Activated B cell treated with CpG ODN at 0.5 μM for 24 hours (primary cell): ENCODE measurements at regions not wholly inside any gene's neighbourhood (a gene's known extent, or its start where the extent isn't known, plus 50 kb on each side); places are given as distances from the start of the nearest gene placed in this dataset.

Experiments
- ATAC-seq: fragments of 200-7000 bp; cut with Tn5 transposase; one replicate; pipeline ENCODE4 v1.10.0; 2021; ENCODE audit warnings: low read depth, mild to moderate bottlenecking, moderate library complexity
- CTCF ChIA-PET: fragments of 350-600 bp; sonication (Branson Sonifier 250); formaldehyde crosslinking; loops from one replicate; lab custom pipeline; 2021; ENCODE audit warnings: antibody characterized with exemption; lab: Charles Lee
- POLR2A ChIA-PET: fragments of 350-600 bp; sonication (Branson Sonifier 250); formaldehyde crosslinking; loops from one replicate; lab custom pipeline; 2021; ENCODE audit warnings: antibody characterized with exemption; lab: Charles Lee
- DNase-seq: peaks from one replicate; pipeline ENCODE4 v3.0.0; 2022
- H3K27ac Mint-ChIP-seq: one replicate; pipeline ENCODE4 v1.8.0; 2020; ENCODE audit warnings: mixed read lengths
- H3K27me3 Mint-ChIP-seq: one replicate; pipeline ENCODE4 v1.8.0; 2021; ENCODE audit warnings: mixed read lengths
- H3K36me3 Mint-ChIP-seq: one replicate; pipeline ENCODE4 v1.8.0; 2021; ENCODE audit warnings: low read depth, mixed read lengths
- H3K4me1 Mint-ChIP-seq: one replicate; pipeline ENCODE4 v1.8.0; 2021; ENCODE audit warnings: mixed read lengths
- H3K4me3 Mint-ChIP-seq: one replicate; pipeline ENCODE4 v1.8.0; 2020; ENCODE audit warnings: mild to moderate bottlenecking, mixed read lengths
- H3K9me3 Mint-ChIP-seq: one replicate; pipeline ENCODE4 v1.8.0; 2020; ENCODE audit warnings: mixed read lengths
- CTCF ChIP-seq: fragments of 200-600 bp; IDR thresholded peaks from one replicate; pipeline ENCODE4 v1.8.0; 2022; ENCODE audit warnings: antibody characterized with exemption, mild to moderate bottlenecking
- intact Hi-C: fragments of 100-400 bp; cut with micrococcal nuclease; formaldehyde crosslinking; loops from one replicate; pipeline ENCODE4 v1.15.1; 2024

- no peaks in the 10 kb centered on the region for H3K27me3 Mint-ChIP-seq
- TF ChIP-seq CTCF = no peak
- H3K27ac Mint-ChIP-seq = no peak overlapping the region
- ChIA-PET CTCF (no interaction called here), POLR2A (no interaction called here)
- ATAC-seq (no peak), DNase-seq (no peak)
- H3K4me3 Mint-ChIP-seq = no peak overlapping the region
- no peaks in the 10 kb centered on the region for H3K36me3 Mint-ChIP-seq
- no peaks in the 10 kb centered on the region for H3K4me1 Mint-ChIP-seq
- intact Hi-C loops = no loop called here
- H3K9me3 Mint-ChIP-seq = peaks cover 19% of the 10 kb centered on the region
Observed at GRCh38 chr5:30926218-30926617, 267.3 kb upstream of the CDH6 start.

- ChIA-PET CTCF (no interaction called here), POLR2A (no interaction called here)
- no peak for TF ChIP-seq CTCF
- Mint-ChIP-seq H3K27me3 (no peaks in the 10 kb centered on the region), H3K27ac (no peak overlapping the region), H3K9me3 (peaks cover 10% of the 10 kb centered on the region), H3K4me3 (no peak overlapping the region), H3K36me3 (no peaks in the 10 kb centered on the region), H3K4me1 (no peaks in the 10 kb centered on the region)
- DNase-seq (no peak), ATAC-seq (no peak)
- intact Hi-C loops = no loop called here
Observed at GRCh38 chr5:30921388-30921787, 272.1 kb upstream of the CDH6 start.

GRCh38 chr5:30918171-30918570 is 275.3 kb upstream of the CDH6 start:
- Mint-ChIP-seq H3K4me1 (no peaks in the 10 kb centered on the region), H3K27me3 (no peaks in the 10 kb centered on the region), H3K36me3 (no peaks in the 10 kb centered on the region), H3K27ac (no peak overlapping the region), H3K9me3 (no peaks in the 10 kb centered on the region), H3K4me3 (no peak overlapping the region)
- no peak for TF ChIP-seq CTCF
- ChIA-PET POLR2A (no interaction called here), CTCF (no interaction called here)
- no peak for DNase-seq
- intact Hi-C loops = no loop called here
- ATAC-seq = no peak

- H3K27me3 Mint-ChIP-seq = no peaks in the 10 kb centered on the region
- ChIA-PET CTCF (no interaction called here), POLR2A (no interaction called here)
- intact Hi-C loops = no loop called here
- ATAC-seq (no peak), DNase-seq (no peak)
- no peak for TF ChIP-seq CTCF
- H3K27ac Mint-ChIP-seq = no peak overlapping the region
- H3K4me1 Mint-ChIP-seq = no peaks in the 10 kb centered on the region
- H3K36me3 Mint-ChIP-seq = no peaks in the 10 kb centered on the region
- no peak overlapping the region for H3K4me3 Mint-ChIP-seq
- H3K9me3 Mint-ChIP-seq = peaks cover 5% of the 10 kb centered on the region
Observed at GRCh38 chr5:30908356-30908755, 285.1 kb upstream of the CDH6 start.

- intact Hi-C loops = no loop called here
- no peak for DNase-seq
- Mint-ChIP-seq H3K9me3 (peaks cover 12% of the 10 kb centered on the region), H3K27ac (no peak overlapping the region), H3K27me3 (no peaks in the 10 kb centered on the region), H3K36me3 (no peaks in the 10 kb centered on the region), H3K4me1 (no peaks in the 10 kb centered on the region), H3K4me3 (no peak overlapping the region)
- ATAC-seq = no peak
- POLR2A ChIA-PET = no interaction called here
- TF ChIP-seq CTCF = no peak
- CTCF ChIA-PET = no interaction called here
Observed at GRCh38 chr5:30900367-30900766, 293.1 kb upstream of the CDH6 start.
